ENCODE measurements at regions not wholly inside any gene's neighbourhood (a gene's known extent, or its start where the extent isn't known, plus 50 kb on each side); places are given as distances from the start of the nearest gene placed in this dataset.

DNA sequence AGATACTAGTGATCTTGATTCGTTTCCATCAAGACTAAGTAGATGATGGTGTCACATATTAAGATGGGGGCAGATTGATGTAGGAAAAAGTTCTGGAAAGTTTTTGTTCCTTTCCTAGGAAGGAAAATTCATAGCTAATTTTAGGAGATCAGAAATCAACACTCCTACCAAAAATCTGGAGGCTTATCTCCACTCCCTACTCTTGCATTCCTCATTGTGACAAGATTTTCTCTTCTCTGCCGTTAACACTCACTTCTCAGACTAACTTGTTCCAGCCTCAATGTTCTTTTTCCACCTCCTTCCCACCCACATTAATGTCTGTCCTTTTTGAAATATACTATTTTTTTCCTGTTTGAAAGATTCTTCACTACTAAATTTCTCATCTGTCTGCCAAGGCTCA is 851.9 kb upstream of the GHITM start:
- Histone ChIP-seq H3K4me3 (ENCODE audit: low read depth, low read length) (no peak overlapping the region), H3K27ac (ENCODE audit: low read depth, low read length) (no peak overlapping the region), H3K79me2 (ENCODE audit: control insufficient read depth, insufficient read depth, low read length, unreplicated experiment) (no peaks in the 10 kb centered on the region), H3K4me1 (ENCODE audit: control insufficient read depth, insufficient read depth, low read length, unreplicated experiment) (no peaks in the 10 kb centered on the region), H3K27me3 (ENCODE audit: insufficient read depth, low read length) (no peaks in the 10 kb centered on the region), H3K36me3 (ENCODE audit: insufficient read depth, low read length) (no peaks in the 10 kb centered on the region), H2AFZ (ENCODE audit: low read length, unreplicated experiment) (no peak overlapping the region)

DNA sequence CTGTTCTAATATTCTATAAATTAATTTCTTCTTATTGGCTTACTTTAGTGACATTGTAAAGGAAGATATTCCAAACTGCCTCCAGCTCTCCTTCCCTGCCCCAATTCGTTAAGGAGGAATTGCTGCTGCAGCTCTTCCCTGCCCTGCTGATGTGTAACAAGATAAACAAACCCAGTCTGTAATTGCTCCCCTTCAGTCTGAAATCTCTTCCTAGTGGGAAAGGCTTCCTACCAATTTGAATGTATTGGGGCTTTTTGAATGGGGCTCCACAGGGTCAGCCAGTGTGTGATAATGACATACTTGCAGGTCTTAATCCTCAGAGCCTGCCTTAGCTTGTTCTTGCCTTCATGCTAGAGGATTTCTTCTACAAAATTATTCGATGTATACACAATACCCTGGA is 849.9 kb upstream of the GHITM start:
- Histone ChIP-seq H3K27ac (ENCODE audit: low read depth, low read length) (no peak overlapping the region), H3K79me2 (ENCODE audit: control insufficient read depth, insufficient read depth, low read length, unreplicated experiment) (no peaks in the 10 kb centered on the region)

DNA sequence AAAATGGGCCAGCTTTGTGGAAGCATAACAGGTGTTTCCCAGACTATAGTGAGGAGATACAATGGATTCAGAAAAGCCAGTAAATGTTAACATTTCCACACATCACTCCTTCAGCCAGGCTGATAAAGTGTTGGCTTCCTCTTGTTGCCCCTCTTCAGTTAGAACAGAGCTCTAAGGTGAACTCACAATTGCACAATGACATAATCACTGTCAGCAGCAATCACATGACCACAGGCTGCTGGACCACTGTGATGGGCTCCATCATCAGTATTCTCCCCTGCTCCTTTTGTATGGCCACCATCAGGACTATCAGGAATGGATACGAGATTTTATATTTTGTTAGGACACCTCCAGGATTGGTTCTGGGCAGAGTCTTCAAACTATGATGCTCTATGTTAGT is 849.4 kb upstream of the GHITM start:
- no peaks in the 10 kb centered on the region for H3K36me3 ChIP-seq (ENCODE audit: insufficient read depth, low read length)
- H3K27me3 ChIP-seq (ENCODE audit: insufficient read depth, low read length) = no peaks in the 10 kb centered on the region
- no peak overlapping the region for H2AFZ ChIP-seq (ENCODE audit: low read length, unreplicated experiment)
- H3K4me3 ChIP-seq (ENCODE audit: low read depth, low read length) = no peak overlapping the region
- H3K4me1 ChIP-seq (ENCODE audit: control insufficient read depth, insufficient read depth, low read length, unreplicated experiment) = no peaks in the 10 kb centered on the region
- no peak overlapping the region for H3K27ac ChIP-seq (ENCODE audit: low read depth, low read length)
- H3K79me2 ChIP-seq (ENCODE audit: control insufficient read depth, insufficient read depth, low read length, unreplicated experiment) = no peaks in the 10 kb centered on the region

More for the DNA sequence above, 849.9 kb upstream of the GHITM start:
- Histone ChIP-seq H3K27me3 (ENCODE audit: insufficient read depth, low read length) (no peaks in the 10 kb centered on the region), H3K36me3 (ENCODE audit: insufficient read depth, low read length) (no peaks in the 10 kb centered on the region), H3K4me3 (ENCODE audit: low read depth, low read length) (no peak overlapping the region), H3K4me1 (ENCODE audit: control insufficient read depth, insufficient read depth, low read length, unreplicated experiment) (no peaks in the 10 kb centered on the region), H2AFZ (ENCODE audit: low read length, unreplicated experiment) (no peak overlapping the region)

DNA sequence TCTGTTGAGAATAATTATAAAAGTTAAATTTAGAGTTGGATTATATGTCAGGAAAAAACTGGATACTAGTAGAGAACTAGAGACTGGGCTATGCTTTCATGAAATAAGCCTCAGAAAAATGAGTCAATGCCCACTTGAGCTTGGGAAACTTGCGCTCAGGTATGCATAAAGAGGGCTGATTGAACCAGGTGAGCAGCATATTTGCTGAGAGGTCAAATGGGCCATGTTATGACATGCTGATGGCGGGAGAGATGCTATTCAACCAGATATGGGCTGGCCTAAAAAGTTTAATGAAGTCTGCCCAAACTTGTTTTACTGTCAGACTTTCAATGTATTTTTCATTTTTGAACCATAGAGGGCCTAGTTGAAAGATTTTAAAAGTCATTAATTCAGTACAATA is 837.6 kb upstream of the GHITM start:
- Histone ChIP-seq H3K27ac (ENCODE audit: low read depth, low read length) (no peak overlapping the region), H2AFZ (ENCODE audit: low read length, unreplicated experiment) (no peak overlapping the region), H3K36me3 (ENCODE audit: insufficient read depth, low read length) (no peaks in the 10 kb centered on the region), H3K27me3 (ENCODE audit: insufficient read depth, low read length) (no peaks in the 10 kb centered on the region), H3K4me3 (ENCODE audit: low read depth, low read length) (no peak overlapping the region), H3K79me2 (ENCODE audit: control insufficient read depth, insufficient read depth, low read length, unreplicated experiment) (no peaks in the 10 kb centered on the region), H3K4me1 (ENCODE audit: control insufficient read depth, insufficient read depth, low read length, unreplicated experiment) (no peaks in the 10 kb centered on the region)

DNA sequence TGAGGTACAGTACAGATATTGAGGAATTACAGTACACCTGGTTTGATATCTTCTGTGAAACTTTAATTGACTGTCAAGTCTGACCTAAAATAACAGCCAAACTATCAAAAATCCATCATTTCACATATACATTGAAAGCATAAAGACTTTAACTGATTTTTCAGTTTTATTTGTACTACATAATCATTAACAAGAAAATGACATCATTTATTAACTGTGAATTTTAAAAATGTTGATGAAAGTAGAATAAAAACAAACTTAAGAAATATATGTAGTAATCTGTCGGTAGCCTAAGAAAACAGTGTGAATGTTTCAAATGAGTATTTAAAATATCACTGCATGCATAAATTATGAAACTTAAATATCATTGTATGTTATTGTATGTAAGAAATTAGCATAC is 836.7 kb upstream of the GHITM start:
- Histone ChIP-seq H2AFZ (ENCODE audit: low read length, unreplicated experiment) (no peak overlapping the region), H3K4me3 (ENCODE audit: low read depth, low read length) (no peak overlapping the region), H3K4me1 (ENCODE audit: control insufficient read depth, insufficient read depth, low read length, unreplicated experiment) (no peaks in the 10 kb centered on the region), H3K79me2 (ENCODE audit: control insufficient read depth, insufficient read depth, low read length, unreplicated experiment) (no peaks in the 10 kb centered on the region), H3K27ac (ENCODE audit: low read depth, low read length) (no peak overlapping the region), H3K27me3 (ENCODE audit: insufficient read depth, low read length) (no peaks in the 10 kb centered on the region), H3K36me3 (ENCODE audit: insufficient read depth, low read length) (no peaks in the 10 kb centered on the region)

DNA sequence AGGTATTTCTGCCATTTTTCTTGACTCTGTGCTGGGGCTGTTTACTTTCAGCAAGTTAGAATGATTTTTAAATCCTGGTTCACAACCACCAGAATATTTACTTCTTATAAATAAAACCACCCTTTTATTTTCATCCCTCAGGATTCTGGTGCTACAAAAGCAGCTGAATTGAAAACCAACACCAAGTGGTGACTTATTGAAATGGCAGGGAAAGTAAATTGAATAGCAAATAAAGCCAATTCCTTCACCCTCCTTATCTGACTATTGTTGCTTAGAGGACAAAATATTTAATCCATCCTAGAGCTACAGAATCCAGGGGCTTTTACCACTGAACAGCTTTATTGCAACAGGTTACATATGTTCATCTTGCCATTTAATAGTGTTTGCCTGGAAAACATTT is 828.6 kb upstream of the GHITM start:
- Histone ChIP-seq H3K27me3 (ENCODE audit: insufficient read depth, low read length) (no peaks in the 10 kb centered on the region), H3K79me2 (ENCODE audit: control insufficient read depth, insufficient read depth, low read length, unreplicated experiment) (no peaks in the 10 kb centered on the region), H3K4me3 (ENCODE audit: low read depth, low read length) (no peak overlapping the region), H3K27ac (ENCODE audit: low read depth, low read length) (no peak overlapping the region), H3K36me3 (ENCODE audit: insufficient read depth, low read length) (no peaks in the 10 kb centered on the region), H3K4me1 (ENCODE audit: control insufficient read depth, insufficient read depth, low read length, unreplicated experiment) (no peaks in the 10 kb centered on the region), H2AFZ (ENCODE audit: low read length, unreplicated experiment) (no peak overlapping the region)

DNA sequence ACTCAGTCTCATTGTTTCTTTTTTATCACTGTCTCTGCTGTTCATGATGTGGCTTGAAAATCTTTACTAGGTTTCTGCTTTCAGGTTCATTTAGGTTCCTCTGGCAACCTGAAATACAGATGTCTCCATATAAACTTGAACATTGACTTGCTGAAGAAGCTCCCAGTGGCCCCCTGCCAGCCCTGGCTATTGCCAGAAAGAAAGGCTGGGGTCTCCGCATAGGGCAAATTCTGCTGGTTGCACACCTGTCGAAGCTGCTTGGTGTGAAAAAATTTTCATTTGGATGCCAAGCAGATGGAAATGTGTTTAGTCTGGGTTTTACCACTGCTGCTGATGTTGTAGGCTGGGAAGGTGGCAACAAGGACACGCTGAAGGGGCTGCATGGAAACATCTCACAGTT is 826.7 kb upstream of the GHITM start:
- no peak overlapping the region for H3K27ac ChIP-seq (ENCODE audit: low read depth, low read length)
- no peaks in the 10 kb centered on the region for H3K36me3 ChIP-seq (ENCODE audit: insufficient read depth, low read length)
- H2AFZ ChIP-seq (ENCODE audit: low read length, unreplicated experiment) = no peak overlapping the region
- no peaks in the 10 kb centered on the region for H3K4me1 ChIP-seq (ENCODE audit: control insufficient read depth, insufficient read depth, low read length, unreplicated experiment)
- no peak overlapping the region for H3K4me3 ChIP-seq (ENCODE audit: low read depth, low read length)
- no peaks in the 10 kb centered on the region for H3K27me3 ChIP-seq (ENCODE audit: insufficient read depth, low read length)
- H3K79me2 ChIP-seq (ENCODE audit: control insufficient read depth, insufficient read depth, low read length, unreplicated experiment) = no peaks in the 10 kb centered on the region

DNA sequence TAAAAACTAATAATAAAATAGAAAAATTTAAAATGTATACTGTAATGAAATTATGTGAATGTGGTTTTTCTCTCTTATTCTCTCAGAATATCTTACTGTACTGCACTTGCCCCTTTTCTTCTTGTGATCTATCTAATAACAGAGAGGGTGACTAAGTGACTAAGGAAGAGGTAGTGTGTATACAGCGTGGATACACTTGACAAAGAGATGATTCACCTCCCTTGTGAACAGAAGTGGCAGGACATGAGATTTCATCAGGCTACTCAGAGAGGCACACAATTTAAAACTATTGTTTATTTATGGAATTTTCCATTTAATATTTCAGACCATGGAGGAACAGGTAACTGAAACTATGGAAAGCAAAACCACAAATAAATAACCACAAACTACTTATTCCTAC is 806.6 kb upstream of the GHITM start:
- no peak overlapping the region for H3K4me3 ChIP-seq (ENCODE audit: low read depth, low read length)
- H3K27me3 ChIP-seq (ENCODE audit: insufficient read depth, low read length) = no peaks in the 10 kb centered on the region
- no peak overlapping the region for H2AFZ ChIP-seq (ENCODE audit: low read length, unreplicated experiment)
- H3K4me1 ChIP-seq (ENCODE audit: control insufficient read depth, insufficient read depth, low read length, unreplicated experiment) = no peaks in the 10 kb centered on the region
- H3K36me3 ChIP-seq (ENCODE audit: insufficient read depth, low read length) = no peaks in the 10 kb centered on the region
- no peaks in the 10 kb centered on the region for H3K79me2 ChIP-seq (ENCODE audit: control insufficient read depth, insufficient read depth, low read length, unreplicated experiment)
- H3K27ac ChIP-seq (ENCODE audit: low read depth, low read length) = no peak overlapping the region

DNA sequence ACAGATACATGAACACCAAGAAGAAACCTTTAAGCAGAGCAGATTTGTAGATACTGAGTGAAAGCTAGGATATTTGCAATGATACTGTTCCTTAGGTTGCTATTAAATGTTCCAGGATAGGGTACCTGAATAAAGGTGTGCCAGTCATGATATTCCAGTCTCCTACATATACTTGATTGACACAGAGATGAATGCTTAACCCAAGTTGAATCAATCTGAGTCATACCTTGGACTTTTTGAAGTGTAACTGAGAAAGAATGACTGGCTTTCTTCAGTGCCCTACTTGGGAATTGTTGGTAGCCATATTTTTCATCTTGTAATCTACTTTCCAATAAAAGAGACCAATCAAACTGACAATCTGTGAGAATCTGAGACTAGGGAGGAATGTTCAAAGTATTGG is 805.7 kb upstream of the GHITM start:
- H2AFZ ChIP-seq (ENCODE audit: low read length, unreplicated experiment) = no peak overlapping the region
- H3K36me3 ChIP-seq (ENCODE audit: insufficient read depth, low read length) = no peaks in the 10 kb centered on the region
- no peaks in the 10 kb centered on the region for H3K27me3 ChIP-seq (ENCODE audit: insufficient read depth, low read length)
- no peak overlapping the region for H3K27ac ChIP-seq (ENCODE audit: low read depth, low read length)
- H3K4me3 ChIP-seq (ENCODE audit: low read depth, low read length) = no peak overlapping the region
- no peaks in the 10 kb centered on the region for H3K79me2 ChIP-seq (ENCODE audit: control insufficient read depth, insufficient read depth, low read length, unreplicated experiment)
- H3K4me1 ChIP-seq (ENCODE audit: control insufficient read depth, insufficient read depth, low read length, unreplicated experiment) = no peaks in the 10 kb centered on the region

DNA sequence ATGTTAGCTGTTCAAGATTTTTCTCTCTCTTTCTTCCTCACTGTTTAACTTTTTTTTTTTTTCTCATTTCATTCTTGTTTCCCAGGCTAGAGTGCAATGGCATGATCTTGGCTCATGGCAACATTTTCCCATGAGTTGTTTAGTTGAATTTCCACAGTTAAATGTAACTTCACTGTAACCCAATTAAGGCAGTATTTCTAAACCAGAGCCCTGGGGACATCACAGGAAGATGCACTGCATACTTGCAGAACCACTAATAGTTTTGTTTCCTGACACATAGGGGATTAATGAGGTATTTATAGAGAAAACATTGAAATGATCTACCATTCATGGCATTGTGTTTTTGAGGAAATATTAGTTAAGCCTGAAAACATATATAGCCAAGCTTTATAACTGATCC is 795.6 kb upstream of the GHITM start:
- H2AFZ ChIP-seq (ENCODE audit: low read length, unreplicated experiment) = no peak overlapping the region
- H3K4me3 ChIP-seq (ENCODE audit: low read depth, low read length) = no peak overlapping the region
- H3K27me3 ChIP-seq (ENCODE audit: insufficient read depth, low read length) = no peaks in the 10 kb centered on the region
- H3K79me2 ChIP-seq (ENCODE audit: control insufficient read depth, insufficient read depth, low read length, unreplicated experiment) = no peaks in the 10 kb centered on the region
- no peaks in the 10 kb centered on the region for H3K4me1 ChIP-seq (ENCODE audit: control insufficient read depth, insufficient read depth, low read length, unreplicated experiment)
- H3K36me3 ChIP-seq (ENCODE audit: insufficient read depth, low read length) = no peaks in the 10 kb centered on the region
- H3K27ac ChIP-seq (ENCODE audit: low read depth, low read length) = no peak overlapping the region

DNA sequence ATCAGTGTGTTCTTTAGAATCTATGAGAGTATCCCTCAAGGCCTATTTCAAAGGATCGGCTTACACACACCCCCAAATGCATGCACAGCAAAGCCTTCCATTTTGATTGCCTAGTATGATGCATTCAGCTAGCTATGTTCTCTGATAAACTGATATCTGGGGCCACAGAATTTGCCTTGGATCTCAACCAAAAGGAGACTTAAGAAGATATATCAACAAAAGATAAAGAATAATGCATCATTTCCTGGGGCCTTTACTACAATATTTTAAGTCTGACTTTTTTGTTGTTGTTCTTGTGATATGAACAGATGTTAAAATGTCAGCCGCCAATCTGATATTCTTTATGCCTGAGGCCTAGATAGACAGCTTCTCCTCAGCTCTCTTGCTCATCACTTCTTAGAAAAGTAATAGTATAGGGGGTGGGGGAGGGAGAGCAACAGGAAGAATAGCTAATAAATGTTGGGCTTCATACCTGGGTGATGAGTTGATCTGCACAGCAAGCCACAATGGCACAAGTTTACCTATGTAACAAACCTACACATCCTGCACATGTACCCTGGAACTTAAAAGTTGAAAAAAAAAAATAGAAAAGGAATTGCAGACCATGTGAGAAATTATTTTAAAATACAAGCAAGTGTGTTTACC is 792.9 kb upstream of the GHITM start:
- Histone ChIP-seq H2AFZ (ENCODE audit: low read length, unreplicated experiment) (no peak overlapping the region), H3K4me1 (ENCODE audit: control insufficient read depth, insufficient read depth, low read length, unreplicated experiment) (no peaks in the 10 kb centered on the region), H3K27me3 (ENCODE audit: insufficient read depth, low read length) (no peaks in the 10 kb centered on the region), H3K79me2 (ENCODE audit: control insufficient read depth, insufficient read depth, low read length, unreplicated experiment) (no peaks in the 10 kb centered on the region), H3K27ac (ENCODE audit: low read depth, low read length) (no peak overlapping the region), H3K4me3 (ENCODE audit: low read depth, low read length) (no peak overlapping the region), H3K36me3 (ENCODE audit: insufficient read depth, low read length) (no peaks in the 10 kb centered on the region)
